Fibroblast of lung (primary cell): ENCODE measurements at regions not wholly inside any gene's neighbourhood (a gene's known extent, or its start where the extent isn't known, plus 50 kb on each side); places are given as distances from the start of the nearest gene placed in this dataset.
"Not testable (repeated sequence)": the region's sequence is repeated elsewhere in the genome, so short reads cannot be mapped to it uniquely, and the experiment has no call there.

Source experiments
- EZH2 ChIP-seq: IDR thresholded peaks from 2 replicates; pipeline ENCODE4 v1.5.1; 2012; ENCODE audit warnings: low read length, control low read depth, mild to moderate bottlenecking; ENCODE audit errors: missing control alignments
- TF ChIP-seq, protein P1 (sequence below), 2 donors: IDR thresholded peaks in 1 of 2; conservative IDR thresholded peaks in 1 of 2; 1 replicate in 1 of 2; 2 replicates in 1 of 2; pipeline ENCODE4 v1.5.1; 2011 to 2012; ENCODE audit warnings: low read length in 2 of 2, control low read depth in 1 of 2, inconsistent platforms in 1 of 2, low read depth in 1 of 2, mild to moderate bottlenecking in 1 of 2

DNA sequence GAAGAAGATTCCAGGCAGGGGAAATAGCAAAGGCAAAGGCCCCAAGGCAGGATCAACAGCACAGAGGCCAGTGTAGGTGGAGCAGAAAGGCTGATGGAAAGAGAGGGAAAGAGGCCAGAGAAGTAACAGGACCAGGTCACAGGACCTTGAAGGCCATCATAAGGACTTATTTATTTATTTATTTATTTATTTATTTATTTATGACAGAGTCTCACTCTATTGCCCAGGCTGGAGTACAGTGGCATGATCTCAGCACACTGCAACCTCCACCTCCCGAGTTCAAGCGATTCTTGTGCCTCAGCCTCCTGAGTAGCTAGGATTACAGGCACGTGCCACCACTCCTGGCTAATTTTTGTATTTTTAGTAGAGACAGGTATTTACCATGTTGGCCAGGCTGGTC, 731.1 kb downstream of the MAFB start:
- TF ChIP-seq, protein P1, sequence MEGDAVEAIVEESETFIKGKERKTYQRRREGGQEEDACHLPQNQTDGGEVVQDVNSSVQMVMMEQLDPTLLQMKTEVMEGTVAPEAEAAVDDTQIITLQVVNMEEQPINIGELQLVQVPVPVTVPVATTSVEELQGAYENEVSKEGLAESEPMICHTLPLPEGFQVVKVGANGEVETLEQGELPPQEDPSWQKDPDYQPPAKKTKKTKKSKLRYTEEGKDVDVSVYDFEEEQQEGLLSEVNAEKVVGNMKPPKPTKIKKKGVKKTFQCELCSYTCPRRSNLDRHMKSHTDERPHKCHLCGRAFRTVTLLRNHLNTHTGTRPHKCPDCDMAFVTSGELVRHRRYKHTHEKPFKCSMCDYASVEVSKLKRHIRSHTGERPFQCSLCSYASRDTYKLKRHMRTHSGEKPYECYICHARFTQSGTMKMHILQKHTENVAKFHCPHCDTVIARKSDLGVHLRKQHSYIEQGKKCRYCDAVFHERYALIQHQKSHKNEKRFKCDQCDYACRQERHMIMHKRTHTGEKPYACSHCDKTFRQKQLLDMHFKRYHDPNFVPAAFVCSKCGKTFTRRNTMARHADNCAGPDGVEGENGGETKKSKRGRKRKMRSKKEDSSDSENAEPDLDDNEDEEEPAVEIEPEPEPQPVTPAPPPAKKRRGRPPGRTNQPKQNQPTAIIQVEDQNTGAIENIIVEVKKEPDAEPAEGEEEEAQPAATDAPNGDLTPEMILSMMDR (conservative IDR thresholded peaks at IDR 0.05 in 1 of 2, IDR thresholded peaks at IDR 0.05 in 1 of 2; ENCODE audit: low read depth in 1 of 2, low read length in 2 of 2), result not testable (repeated sequence)
- not testable (repeated sequence) for TF ChIP-seq EZH2
